Endothelial cell of umbilical vein (primary cell): ENCODE measurements at regions not wholly inside any gene's neighbourhood (a gene's known extent, or its start where the extent isn't known, plus 50 kb on each side); places are given as distances from the start of the nearest gene placed in this dataset.

Experiments used
- BruUV-seq: library from RNA; stranded (reverse); fragments of 400-500 nt; replicated peaks from 2 replicates; lab custom pipeline; 2021; lab: Mats Ljungman, UMichigan
- CTCF ChIA-PET: fragments of 300-600, 350-600 bp; sonication (Branson Sonifier 250); formaldehyde crosslinking; loops from one replicate; lab custom pipeline; 2021; ENCODE audit warnings: antibody characterized with exemption, inconsistent platforms; lab: Charles Lee
- POLR2A ChIA-PET: fragments of 300-600, 350-600 bp; sonication (Branson Sonifier 250); formaldehyde crosslinking; loops from one replicate; lab custom pipeline; 2021; ENCODE audit warnings: antibody characterized with exemption, inconsistent platforms; lab: Charles Lee
- DNase-seq: peaks from one replicate; pipeline ENCODE4 v3.0.0-alpha.2; 2011; ENCODE audit warnings: low read depth, low spot score
- FAIRE-seq: peaks from 2 replicates; lab custom pipeline; 2011; peaks lifted over from hg19 to GRCh38; lab: Jason Lieb, UNC
- H2AFZ ChIP-seq: 2 replicates; pipeline ENCODE4 v1.6.0; 2012; ENCODE audit warnings: low read depth, low read length, control low read depth, inconsistent platforms
- H3K27ac ChIP-seq: 2 replicates; pipeline ENCODE4 v1.5.1; 2011; ENCODE audit warnings: low read depth, mild to moderate bottlenecking, control low read depth, low read length, moderate library complexity; ENCODE audit not compliant: insufficient read depth
- H3K27me3 ChIP-seq, 2 experiments: 2 replicates each; pipeline versions ENCODE4 v1.6.0 to v1.6.1; 2011; ENCODE audit warnings: low read length in 2 of 2, mixed read lengths in 1 of 2; ENCODE audit not compliant: control insufficient read depth in 2 of 2, insufficient read depth in 2 of 2
- H3K36me3 ChIP-seq, 2 experiments: 2 replicates in 1 of 2; 3 replicates in 1 of 2; pipeline ENCODE4 v1.5.1; 2011; ENCODE audit warnings: low read length in 2 of 2, mild to moderate bottlenecking in 1 of 2, moderate library complexity in 1 of 2; ENCODE audit not compliant: control insufficient read depth in 2 of 2, insufficient read depth in 2 of 2; ENCODE audit errors: extremely low read depth in 1 of 2
- H3K4me1 ChIP-seq: 3 replicates; pipeline ENCODE4 v1.5.1; 2011; ENCODE audit warnings: mild to moderate bottlenecking, low read length; ENCODE audit not compliant: control insufficient read depth, insufficient read depth; ENCODE audit errors: extremely low read depth
- H3K4me2 ChIP-seq: 2 replicates; pipeline ENCODE4 v1.6.1; 2011; ENCODE audit warnings: low read length, control low read depth, mixed read lengths; ENCODE audit not compliant: insufficient read depth
- H3K4me3 ChIP-seq, 3 experiments: fragments of 200-600 bp in 1 of 3; sonication (generic), shearing (Covaris generic) in 1 of 3; replicated peaks in 1 of 3; 2 replicates each; pipeline ENCODE4 v1.5.1; 2011 to 2016; ENCODE audit warnings: control low read depth in 3 of 3, low read length in 3 of 3, mild to moderate bottlenecking in 2 of 3, inconsistent platforms in 1 of 3, low read depth in 1 of 3, moderate library complexity in 1 of 3; ENCODE audit not compliant: insufficient read depth in 1 of 3
- H3K79me2 ChIP-seq: 2 replicates; pipeline ENCODE4 v1.6.0; 2012; ENCODE audit warnings: low read length, inconsistent platforms; ENCODE audit not compliant: control insufficient read depth, insufficient read depth
- H3K9ac ChIP-seq: replicated peaks from 2 replicates; pipeline ENCODE3; 2011; ENCODE audit warnings: low read length, control low read depth; ENCODE audit not compliant: insufficient read depth; ENCODE audit errors: extremely low read depth
- H3K9me1 ChIP-seq: replicated peaks from 3 replicates; pipeline ENCODE4 v1.6.0; 2011; ENCODE audit warnings: mild to moderate bottlenecking, low read length; ENCODE audit not compliant: control insufficient read depth, insufficient read depth; ENCODE audit errors: extremely low read depth
- H3K9me3 ChIP-seq: replicated peaks from 2 replicates; pipeline ENCODE4 v1.5.1; 2012; ENCODE audit warnings: low read length, inconsistent platforms; ENCODE audit not compliant: control insufficient read depth, insufficient read depth
- H4K20me1 ChIP-seq: replicated peaks from 2 replicates; pipeline ENCODE3; 2011; ENCODE audit warnings: mild to moderate bottlenecking, low read length; ENCODE audit not compliant: control insufficient read depth, insufficient read depth; ENCODE audit errors: extremely low read depth
- CTCF ChIP-seq, 2 donors: IDR thresholded peaks; 1 replicate in 1 of 2; 2 replicates in 1 of 2; pipeline ENCODE4 v1.5.1; 2011; ENCODE audit warnings: low read length in 2 of 2, mild to moderate bottlenecking in 2 of 2, moderate library complexity in 2 of 2, control low read depth in 1 of 2, inconsistent platforms in 1 of 2, low read depth in 1 of 2; ENCODE audit not compliant: insufficient read depth in 1 of 2; ENCODE audit errors: extremely low read depth in 1 of 2
- EZH2 ChIP-seq: IDR thresholded peaks from 2 replicates; pipeline ENCODE4 v1.6.1; 2012; ENCODE audit warnings: borderline replicate concordance, low read depth, mild to moderate bottlenecking, moderate library complexity, low read length, inconsistent platforms; ENCODE audit not compliant: severe bottlenecking
- FOS ChIP-seq: IDR thresholded peaks from 2 replicates; pipeline ENCODE4 v1.6.1; 2011; ENCODE audit warnings: mild to moderate bottlenecking, low read length, moderate library complexity, borderline replicate concordance; ENCODE audit not compliant: insufficient read depth
- GATA2 ChIP-seq: IDR thresholded peaks from 2 replicates; pipeline ENCODE4 v1.7.0; 2011; ENCODE audit warnings: low read depth, mild to moderate bottlenecking, moderate library complexity, mixed read lengths, low read length; ENCODE audit not compliant: insufficient read length, insufficient read depth
- JUN ChIP-seq: IDR thresholded peaks from 2 replicates; pipeline ENCODE4 v1.6.1; 2011; ENCODE audit warnings: borderline replicate concordance, low read depth; ENCODE audit not compliant: insufficient read length, insufficient read depth
- MAX ChIP-seq: IDR thresholded peaks from 2 replicates; pipeline ENCODE4 v1.6.1; 2011; ENCODE audit not compliant: insufficient read depth, insufficient read length
- MYC ChIP-seq: IDR thresholded peaks from one replicate; pipeline ENCODE4 v1.6.1; 2011; ENCODE audit warnings: mild to moderate bottlenecking, low read depth, low read length
- POLR2A ChIP-seq: IDR thresholded peaks from 2 replicates; pipeline ENCODE4 v1.6.1; 2012; ENCODE audit warnings: low read depth, mild to moderate bottlenecking, control low read depth, low read length
- POLR2AphosphoS5 ChIP-seq: IDR thresholded peaks from 2 replicates; pipeline ENCODE4 v1.6.1; 2012; ENCODE audit warnings: low read depth, mild to moderate bottlenecking, control low read depth, low read length, moderate library complexity; ENCODE audit not compliant: insufficient read depth
- dilution Hi-C: fragments of 300-500 bp; cut with MboI; formaldehyde crosslinking; loops from one replicate; pipeline ENCODE4 v1.15.0; 2019; ENCODE audit warnings: low sequenced_read_pairs; ENCODE audit not compliant: extremely low pct_ligation_motif_present
- intact Hi-C: fragments of 100-400 bp; cut with micrococcal nuclease; formaldehyde crosslinking; loops from one replicate; pipeline ENCODE4 v1.10.0; 2022

GRCh38 chr20:60358101-60358500, 399.9 kb downstream of the CDH26 start:
- intact Hi-C loops, result no loop called here
- no peaks in the 10 kb centered on the region for H3K9me1 ChIP-seq
- H2AFZ ChIP-seq, result no peak overlapping the region
- H3K27me3 ChIP-seq, result no peaks in the 10 kb centered on the region
- no peaks in the 10 kb centered on the region for H3K36me3 ChIP-seq
- TF ChIP-seq JUN (no peak), POLR2AphosphoS5 (no peak), MYC (no peak), POLR2A (no peak), EZH2 (no peak), GATA2 (no peak), MAX (no peak), FOS (no peak), CTCF (IDR thresholded peaks at IDR 0.05; ENCODE audit: extremely low read depth in 1 of 2, insufficient read depth in 1 of 2, low read depth in 1 of 2, low read length in 2 of 2) (no peak)
- peaks cover 8% of the 10 kb centered on the region for H3K9me3 ChIP-seq
- H3K9ac ChIP-seq, result no peak overlapping the region
- no peak overlapping the region for H3K27ac ChIP-seq
- dilution Hi-C loops, result no loop called here
- H3K4me3 ChIP-seq, result no peak overlapping the region
- no peaks in the 10 kb centered on the region for H3K79me2 ChIP-seq
- POLR2A ChIA-PET, result no interaction called here
- DNase-seq, result no peak
- BruUV-seq, result no TSS peak
- H3K4me2 ChIP-seq, result no peak overlapping the region
- CTCF ChIA-PET, result no interaction called here
- H3K4me1 ChIP-seq, result no peaks in the 10 kb centered on the region
- H4K20me1 ChIP-seq, result no peaks in the 10 kb centered on the region
- no peak for FAIRE-seq
